GM20000 (cell line): ENCODE measurements at regions not wholly inside any gene's neighbourhood (a gene's known extent, or its start where the extent isn't known, plus 50 kb on each side); places are given as distances from the start of the nearest gene placed in this dataset.
"Not testable (repeated sequence)": the region's sequence is repeated elsewhere in the genome, so short reads cannot be mapped to it uniquely, and the experiment has no call there.

Experiments used
- DNase-seq: peaks from one replicate; pipeline ENCODE4 v3.0.0; 2012; ENCODE audit warnings: low spot score
- CTCF ChIP-seq: IDR thresholded peaks from 2 replicates; pipeline ENCODE4 v1.5.1; 2012; ENCODE audit warnings: mild to moderate bottlenecking, control low read depth; ENCODE audit errors: extremely low read depth, missing control alignments

- DNase-seq = no peak
- TF ChIP-seq CTCF = no peak
These were observed 174.1 kb downstream of the COPRS start for GRCh38 chr17:31684901-31685300.

GRCh38 chr17:31680126-31680525, 178.9 kb downstream of the COPRS start:
- no peak for TF ChIP-seq CTCF
- DNase-seq = peak; percentile 61

GRCh38 chr17:31679667-31680066, 179.4 kb downstream of the COPRS start:
- DNase-seq = no peak

GRCh38 chr17:31678431-31678830, 180.6 kb downstream of the COPRS start:
- DNase-seq = no peak
- no peak for TF ChIP-seq CTCF

More at GRCh38 chr17:31679667-31680066, 179.4 kb downstream of the COPRS start:
- TF ChIP-seq CTCF = no peak

GRCh38 chr17:31677681-31678080, 181.4 kb downstream of the COPRS start:
- no peak for DNase-seq
- TF ChIP-seq CTCF = no peak

- no peak for DNase-seq
- TF ChIP-seq CTCF = no peak
These were observed 182.0 kb downstream of the COPRS start for GRCh38 chr17:31677036-31677435.

- not testable (repeated sequence) for DNase-seq
These were observed 183.7 kb downstream of the COPRS start for GRCh38 chr17:31675392-31675791.

- TF ChIP-seq CTCF = no peak
- DNase-seq = no peak
These were observed 184.2 kb downstream of the COPRS start for GRCh38 chr17:31674717-31675349.
